AG08396 (cell line): ENCODE measurements at regions not wholly inside any gene's neighbourhood (a gene's known extent, or its start where the extent isn't known, plus 50 kb on each side); places are given as distances from the start of the nearest gene placed in this dataset.

Source experiments
- DNase-seq: peaks from one replicate; pipeline ENCODE4 v3.0.0; 2012; ENCODE audit warnings: low spot score, mixed read lengths

DNA sequence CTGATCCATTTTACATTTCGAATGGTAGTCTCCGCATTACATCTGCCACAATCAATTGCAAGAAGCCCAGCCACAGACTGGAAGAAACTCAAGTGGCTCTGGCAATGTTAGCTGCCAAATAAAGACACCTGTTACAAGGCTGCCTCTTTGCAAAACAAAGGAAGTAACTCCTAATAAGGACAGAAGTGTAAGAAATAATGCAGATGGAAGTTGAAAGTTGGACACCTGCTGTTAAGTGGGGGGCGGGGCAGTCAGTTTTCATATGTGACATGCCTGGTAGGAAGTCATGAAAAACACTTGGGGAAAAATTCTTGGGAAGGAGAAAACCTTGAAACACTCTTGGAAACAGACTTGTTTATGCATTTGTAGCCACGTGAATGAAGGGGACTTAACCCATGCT is 54.1 kb upstream of the ATP2C1 start:
- no peak for DNase-seq

- DNase-seq, result no peak
Measured at GRCh38 chr3:130841357-130841756, 52.5 kb upstream of the ATP2C1 start.

- DNase-seq, result no peak
Measured at GRCh38 chr3:130843441-130843840, 50.4 kb upstream of the ATP2C1 start.
